EH (cell line): ENCODE measurements at regions not wholly inside any gene's neighbourhood (a gene's known extent, or its start where the extent isn't known, plus 50 kb on each side); places are given as distances from the start of the nearest gene placed in this dataset.

Source experiments
- DNase-seq: peaks from one replicate; pipeline ENCODE4 v3.0.0-alpha.2; 2015; ENCODE audit warnings: low read depth

GRCh38 chr2:21438949-21439348, 315.2 kb downstream of the TDRD15 start:
- DNase-seq = peak; percentile 18

DNA sequence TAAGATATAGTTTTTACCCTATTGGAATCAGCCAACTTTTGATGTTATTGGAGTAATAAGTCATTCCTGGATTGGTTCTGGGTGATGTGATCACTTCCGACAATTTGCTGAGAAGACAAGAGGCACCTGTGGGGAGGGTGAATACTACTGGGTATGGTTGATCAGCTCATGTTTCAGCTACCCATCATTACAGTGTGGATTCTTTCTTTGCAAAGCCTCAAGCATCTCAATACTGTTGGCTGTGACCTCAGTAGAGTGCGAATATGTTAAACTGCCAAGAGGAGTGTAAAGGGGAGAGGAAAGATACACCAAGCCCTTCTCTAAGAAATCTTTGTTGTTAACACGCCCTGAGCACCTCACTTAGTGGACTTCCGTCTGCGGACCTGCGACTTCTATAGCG, 317.7 kb downstream of the TDRD15 start:
- DNase-seq = no peak

DNA sequence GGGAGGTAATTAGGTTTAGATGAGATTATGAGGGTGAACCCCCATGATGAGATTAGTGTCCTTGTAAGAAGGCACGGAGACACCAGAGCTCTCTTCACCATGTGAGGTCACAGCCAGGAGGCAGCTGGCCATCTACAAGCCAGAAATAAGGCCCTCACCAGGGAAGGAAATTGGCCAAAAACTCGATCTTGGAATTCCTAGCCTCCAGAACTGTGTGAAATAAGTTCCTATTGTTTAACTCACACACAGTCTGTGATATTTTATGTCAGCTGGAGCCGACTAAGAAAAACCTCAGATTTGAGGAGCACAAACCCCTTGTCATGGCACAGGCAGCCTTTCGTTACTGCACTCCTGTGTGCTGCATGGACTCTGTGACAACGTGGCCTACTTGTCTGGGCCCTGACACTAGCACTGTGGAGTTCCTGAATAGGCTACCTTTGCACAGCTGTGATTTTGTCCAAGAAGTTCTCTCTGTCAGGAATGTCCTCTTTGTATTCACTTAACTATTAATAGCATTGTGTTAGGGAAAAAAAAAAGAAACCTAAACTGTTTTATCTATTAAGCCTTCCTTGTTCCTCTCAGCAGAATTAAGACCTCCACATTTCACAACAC, 319.8 kb downstream of the TDRD15 start:
- DNase-seq = peak; percentile 4

GRCh38 chr2:21449881-21450280, 326.1 kb downstream of the TDRD15 start:
- DNase-seq = no peak

DNA sequence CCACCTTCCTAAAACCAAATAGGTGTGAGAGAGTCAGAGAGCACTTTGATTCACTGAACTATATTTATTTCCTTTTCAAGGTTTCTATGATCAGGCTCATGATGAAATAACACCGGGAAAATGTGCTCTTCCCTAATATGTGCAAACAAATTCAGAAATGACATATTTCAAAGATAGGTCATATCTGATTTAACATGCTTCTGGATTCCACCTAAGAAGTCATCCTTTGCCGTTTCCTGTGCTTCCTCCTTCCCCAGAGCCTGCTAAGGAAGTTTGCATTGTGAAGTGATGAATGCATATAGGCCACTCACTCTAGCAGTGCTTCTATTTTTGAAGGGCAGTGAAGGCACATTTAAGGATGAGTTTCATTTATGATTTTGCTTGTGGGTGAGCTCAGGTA, 327.6 kb downstream of the TDRD15 start:
- peak; percentile 11 for DNase-seq

- no peak for DNase-seq
Observed at GRCh38 chr2:21452263-21452662, 328.5 kb downstream of the TDRD15 start.

DNA sequence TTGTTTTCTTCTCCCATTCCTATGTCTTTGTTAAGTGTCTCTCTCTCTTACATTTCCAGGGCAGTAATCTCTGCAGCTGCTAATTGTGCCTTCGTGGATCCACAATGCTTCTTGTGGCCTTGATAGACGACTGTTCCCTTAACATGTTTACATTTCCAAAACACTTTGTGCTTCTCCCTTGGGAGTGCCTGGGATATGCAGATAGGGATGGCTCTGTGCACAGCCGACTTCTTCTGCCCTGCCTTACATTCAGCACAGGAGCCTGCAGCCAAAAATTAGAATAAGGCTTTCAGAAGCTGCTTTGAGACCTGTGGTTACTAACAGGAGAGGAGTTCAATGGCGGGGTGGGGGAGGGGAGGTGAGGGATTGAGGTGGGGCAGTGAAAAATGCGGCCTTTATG, 328.9 kb downstream of the TDRD15 start:
- no peak for DNase-seq

- peak; percentile 1 for DNase-seq
Observed at GRCh38 chr2:21453723-21454450, 330.1 kb downstream of the TDRD15 start.

DNA sequence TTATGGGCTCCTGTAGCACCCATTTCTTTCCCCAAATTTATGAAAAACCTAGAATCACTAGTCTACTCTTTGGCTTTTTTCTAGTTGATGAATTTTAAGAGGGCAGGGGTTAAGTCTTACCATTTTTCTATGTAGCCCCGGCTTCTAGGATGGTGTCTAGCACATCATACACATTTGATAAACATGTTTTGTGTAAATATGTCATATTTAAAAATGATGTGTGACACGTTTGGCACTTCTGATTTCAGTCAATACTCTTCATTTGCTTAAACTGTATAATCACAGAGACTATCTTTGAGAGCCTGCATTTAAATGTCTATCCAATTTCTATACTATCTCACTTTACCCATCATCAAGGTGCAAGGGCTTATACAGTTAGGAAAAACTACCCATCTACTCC, 331.1 kb downstream of the TDRD15 start:
- DNase-seq = no peak

GRCh38 chr2:21461754-21462240, 338.0 kb downstream of the TDRD15 start:
- DNase-seq = no peak

- DNase-seq = peak; percentile 1
Observed at GRCh38 chr2:21466341-21466927, 342.7 kb downstream of the TDRD15 start.

- no peak for DNase-seq
Observed at GRCh38 chr2:21467280-21467818, 343.6 kb downstream of the TDRD15 start.

DNA sequence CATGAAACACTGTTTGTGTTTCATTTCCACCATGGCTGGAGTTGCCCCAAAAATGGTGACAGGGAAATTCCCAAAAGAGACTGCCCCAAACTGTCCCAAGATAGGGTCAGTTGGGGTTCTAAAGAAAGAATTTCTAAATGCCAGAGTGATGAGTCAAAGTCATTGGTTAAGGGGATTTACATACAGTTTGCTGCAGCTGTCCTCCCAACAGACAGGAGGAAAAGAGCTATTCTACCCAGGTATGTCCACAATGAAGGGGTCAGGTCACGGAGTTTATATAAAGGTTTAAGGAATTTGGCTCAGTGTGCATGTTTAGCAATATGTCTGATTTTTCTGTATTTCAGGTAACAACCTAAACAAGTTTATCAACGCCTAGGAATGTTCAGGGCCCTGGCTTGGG, 344.1 kb downstream of the TDRD15 start:
- peak; percentile 12 for DNase-seq

- no peak for DNase-seq
Observed at GRCh38 chr2:21468624-21469023, 344.9 kb downstream of the TDRD15 start.

DNA sequence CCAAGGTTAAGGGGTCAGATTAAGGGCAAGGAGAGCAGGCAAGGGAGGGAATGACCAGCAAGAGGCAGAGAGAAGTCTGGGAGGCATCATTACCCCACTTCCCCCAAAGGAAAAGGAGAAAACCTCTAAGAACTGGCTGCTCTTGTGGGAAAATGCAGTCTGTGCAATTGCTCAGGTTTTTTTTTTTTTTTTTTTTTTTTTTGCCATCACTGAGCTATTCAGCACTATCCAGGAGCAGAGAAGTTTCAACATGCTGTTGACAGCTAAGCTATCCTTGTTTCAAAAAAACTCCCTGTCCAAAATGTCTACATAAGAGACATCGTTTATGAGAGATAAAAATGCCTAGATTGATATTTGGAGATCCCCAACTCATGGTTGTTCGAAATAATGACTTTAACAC, 345.4 kb downstream of the TDRD15 start:
- DNase-seq = no peak

GRCh38 chr2:21469564-21469963, 345.8 kb downstream of the TDRD15 start:
- DNase-seq = no peak

DNA sequence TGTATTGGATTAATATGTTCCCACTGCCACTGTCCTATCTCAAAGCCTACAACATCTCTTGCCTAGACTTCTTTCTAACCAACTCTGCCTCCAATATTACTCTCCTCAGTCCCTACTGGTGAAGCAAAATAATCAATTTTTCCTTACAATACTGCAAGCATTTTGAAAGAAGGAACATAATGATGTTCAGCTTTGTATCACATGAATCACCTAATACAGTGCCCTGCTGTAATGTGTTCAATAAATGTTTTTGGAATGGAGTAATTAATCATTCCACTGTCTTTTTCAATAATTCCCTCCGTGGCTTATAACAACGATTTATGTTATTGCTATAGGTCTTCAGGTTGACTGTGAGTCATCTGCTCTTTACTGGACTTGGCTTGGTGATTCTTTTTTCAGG, 356.4 kb downstream of the TDRD15 start:
- no peak for DNase-seq

DNA sequence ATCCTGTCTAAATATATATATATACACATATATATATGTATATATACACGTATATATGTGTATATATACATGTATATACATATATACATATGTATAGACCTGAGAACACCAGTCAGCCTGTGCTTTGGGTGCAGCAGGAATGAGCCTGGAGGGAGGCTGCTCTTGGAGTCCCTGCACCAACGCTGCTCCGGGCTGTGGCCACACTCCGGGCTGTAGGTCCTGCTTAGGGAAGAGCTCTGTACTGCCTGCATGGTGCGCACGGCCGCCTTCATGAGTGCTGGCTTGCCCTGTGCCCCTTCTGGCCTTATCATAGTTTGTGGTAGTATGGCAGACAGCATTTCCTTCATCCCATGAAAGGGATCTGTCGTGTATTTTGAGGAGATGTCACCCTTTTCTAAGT, 360.9 kb downstream of the TDRD15 start:
- DNase-seq = no peak

- no peak for DNase-seq
Observed at GRCh38 chr2:21486445-21486844, 362.7 kb downstream of the TDRD15 start.

DNA sequence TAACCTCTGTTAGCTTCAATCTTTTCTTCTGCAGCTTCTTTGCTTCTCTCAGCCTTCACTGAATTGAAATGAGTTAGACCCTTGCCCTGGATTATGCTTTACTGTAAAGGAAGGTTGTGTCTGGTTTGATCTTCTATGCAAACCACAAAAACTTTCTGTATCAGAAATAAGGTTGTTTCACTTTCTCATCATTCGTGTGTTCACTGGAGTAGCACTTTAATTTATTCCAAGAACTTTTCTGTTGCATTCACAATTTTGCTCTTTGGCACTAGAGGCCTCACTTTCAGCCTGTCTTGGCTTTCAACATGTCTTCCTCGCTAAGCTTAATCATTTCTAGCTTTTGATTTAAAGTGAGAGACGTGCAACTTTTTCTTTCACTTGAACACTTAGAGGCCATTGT, 365.3 kb downstream of the TDRD15 start:
- DNase-seq = no peak

GRCh38 chr2:21498016-21498415, 374.2 kb downstream of the TDRD15 start:
- DNase-seq = no peak

- DNase-seq = no peak
Observed at GRCh38 chr2:21500401-21500945, 376.7 kb downstream of the TDRD15 start.
